Right lobe of liver (tissue), 4 donors: ENCODE measurements at regions not wholly inside any gene's neighbourhood (a gene's known extent, or its start where the extent isn't known, plus 50 kb on each side); places are given as distances from the start of the nearest gene placed in this dataset.

ENCODE experiments used
- CTCF ChIP-seq, 4 donors: fragments of 200-600 bp in 3 of 4; fragments of 450-650 bp in 1 of 4; IDR thresholded peaks; one replicate each; pipeline versions ENCODE4 v1.5.1 to v1.8.0; 2016 to 2022; ENCODE audit warnings: antibody characterized with exemption in 4 of 4, mild to moderate bottlenecking in 2 of 4
- POLR2A ChIP-seq: fragments of 450-650 bp; IDR thresholded peaks from one replicate; pipeline ENCODE4 v1.6.1; 2017; ENCODE audit warnings: antibody characterized with exemption, mild to moderate bottlenecking
- donor health status: DM: no; HTN: no; CAD: no.
- donor health status: DM: no; HTN: no; CAD: no.
- donor health status: DM: no; HTN: yes; CAD: no.

GRCh38 chr6:115675443-115675842 is 385.2 kb downstream of the FRK start:
- TF ChIP-seq POLR2A (no peak), CTCF (IDR thresholded peaks at IDR 0.05) (no peak)
